H1 (cell line): ENCODE measurements at regions not wholly inside any gene's neighbourhood (a gene's known extent, or its start where the extent isn't known, plus 50 kb on each side); places are given as distances from the start of the nearest gene placed in this dataset.
"Not testable (repeated sequence)": the region's sequence is repeated elsewhere in the genome, so short reads cannot be mapped to it uniquely, and the experiment has no call there.

Source experiments
- CTCF ChIA-PET: fragments of 300-600 bp; sonication (Branson Sonifier 250); formaldehyde crosslinking; loops from one replicate; lab custom pipeline; 2021; ENCODE audit not compliant: partially characterized antibody; lab: Charles Lee
- POLR2A ChIA-PET: fragments of 300-600 bp; sonication (Branson Sonifier 250); formaldehyde crosslinking; loops from one replicate; lab custom pipeline; 2021; ENCODE audit warnings: inconsistent platforms; ENCODE audit not compliant: partially characterized antibody; lab: Charles Lee
- DNase-seq, 2 experiments: peaks; one replicate each; pipeline versions ENCODE4 v3.0.0 to v3.0.0-alpha.2; 2010 to 2022; ENCODE audit warnings: low spot score in 2 of 2, low read depth in 1 of 2, mixed read lengths in 1 of 2
- FAIRE-seq: peaks from 2 replicates; lab custom pipeline; 2011; peaks lifted over from hg19 to GRCh38; lab: Jason Lieb, UNC
- H2AFZ ChIP-seq: 2 replicates; pipeline ENCODE4 v1.8.1; 2012; ENCODE audit warnings: low read length, inconsistent platforms
- H2AK5ac ChIP-seq: 2 replicates; pipeline ENCODE4 v1.6.1; 2013; ENCODE audit warnings: low read depth, low read length
- H2BK120ac ChIP-seq: replicated peaks from 2 replicates; pipeline ENCODE3; 2013; ENCODE audit warnings: low read depth, low read length, inconsistent platforms
- H2BK12ac ChIP-seq: 2 replicates; pipeline ENCODE4 v1.6.1; 2013; ENCODE audit warnings: low read depth, low read length
- H2BK15ac ChIP-seq: 2 replicates; pipeline ENCODE4 v1.6.1; 2013; ENCODE audit warnings: low read length
- H2BK20ac ChIP-seq: 2 replicates; pipeline ENCODE4 v1.6.1; 2013; ENCODE audit warnings: low read length
- H2BK5ac ChIP-seq: 2 replicates; pipeline ENCODE4 v1.6.1; 2013; ENCODE audit warnings: low read depth, low read length
- H3K14ac ChIP-seq: 2 replicates; pipeline ENCODE4 v1.6.1; 2013; ENCODE audit warnings: inconsistent platforms; ENCODE audit not compliant: insufficient read length
- H3K18ac ChIP-seq: 2 replicates; pipeline ENCODE4 v1.6.1; 2013; ENCODE audit warnings: low read length; ENCODE audit errors: extremely low read depth
- H3K23ac ChIP-seq: 2 replicates; pipeline ENCODE4 v1.6.1; 2013; ENCODE audit warnings: inconsistent platforms; ENCODE audit not compliant: insufficient read length
- H3K23me2 ChIP-seq: 2 replicates; pipeline ENCODE4 v1.6.1; 2013; ENCODE audit warnings: low read depth, low read length
- H3K27ac ChIP-seq: 2 replicates; pipeline ENCODE4 v1.6.1; 2011; ENCODE audit warnings: low read depth, low read length, inconsistent platforms
- H3K27me3 ChIP-seq, 4 experiments: replicated peaks in 1 of 4; 1 replicate in 1 of 4; 2 replicates in 3 of 4; pipeline versions ENCODE4 v1.6.1 to v1.8.1; 2011 to 2013; ENCODE audit warnings: low read length in 3 of 4, mild to moderate bottlenecking in 3 of 4, inconsistent platforms in 2 of 4, mixed read lengths in 2 of 4, moderate library complexity in 1 of 4; ENCODE audit not compliant: control insufficient read depth in 3 of 4, insufficient read depth in 3 of 4; ENCODE audit errors: extremely low read depth in 1 of 4
- H3K36me3 ChIP-seq, 4 experiments: 2 replicates each; pipeline versions ENCODE4 v1.6.1 to v1.8.1; 2011 to 2013; ENCODE audit warnings: mild to moderate bottlenecking in 4 of 4, low read length in 3 of 4, moderate library complexity in 2 of 4, control low read depth in 1 of 4, inconsistent platforms in 1 of 4; ENCODE audit not compliant: insufficient read depth in 4 of 4, control insufficient read depth in 2 of 4
- H3K4ac ChIP-seq: replicated peaks from 2 replicates; pipeline ENCODE3; 2013; ENCODE audit warnings: low read length, low read depth, mixed read lengths, inconsistent platforms; ENCODE audit not compliant: insufficient read length
- H3K4me1 ChIP-seq, 4 experiments: replicated peaks in 1 of 4; 1 replicate in 1 of 4; 2 replicates in 3 of 4; pipeline versions ENCODE4 v1.6.1 to v1.8.1; 2011 to 2013; ENCODE audit warnings: low read length in 3 of 4, inconsistent platforms in 2 of 4, mixed read lengths in 1 of 4; ENCODE audit not compliant: insufficient read depth in 4 of 4, control insufficient read depth in 3 of 4
- H3K4me2 ChIP-seq, 2 experiments: 2 replicates each; pipeline versions ENCODE4 v1.6.1 to v1.8.1; 2011 to 2013; ENCODE audit warnings: low read depth in 2 of 2, low read length in 2 of 2, control low read depth in 1 of 2, inconsistent platforms in 1 of 2, mild to moderate bottlenecking in 1 of 2; ENCODE audit not compliant: insufficient read depth in 1 of 2
- H3K4me3 ChIP-seq, 4 experiments: fragments of 200-600, 300-600 bp in 1 of 4; sonication (generic), shearing (Covaris generic), sonication (Bioruptor Twin) in 1 of 4; 2 replicates each; pipeline versions ENCODE4 v1.5.1 to v1.8.1; 2011 to 2016; ENCODE audit warnings: low read length in 4 of 4, low read depth in 3 of 4, control low read depth in 2 of 4, inconsistent platforms in 2 of 4, mild to moderate bottlenecking in 2 of 4, mixed read lengths in 1 of 4, moderate library complexity in 1 of 4; ENCODE audit not compliant: insufficient read depth in 2 of 4; ENCODE audit errors: extremely low read depth in 1 of 4
- H3K56ac ChIP-seq: replicated peaks from 2 replicates; pipeline ENCODE3; 2013; ENCODE audit warnings: low read depth, mild to moderate bottlenecking, mixed read lengths, low read length, inconsistent platforms; ENCODE audit not compliant: insufficient read length
- H3K79me1 ChIP-seq: 2 replicates; pipeline ENCODE4 v1.6.1; 2013; ENCODE audit warnings: low read depth, low read length, control low read depth
- H3K79me2 ChIP-seq, 2 experiments: 2 replicates each; pipeline versions ENCODE4 v1.6.1 to v1.8.1; 2012 to 2013; ENCODE audit warnings: low read length in 2 of 2, mild to moderate bottlenecking in 2 of 2, inconsistent platforms in 1 of 2; ENCODE audit not compliant: insufficient read depth in 2 of 2, control insufficient read depth in 1 of 2
- H3K9ac ChIP-seq, 4 experiments: replicated peaks in 1 of 4; 1 replicate in 1 of 4; 2 replicates in 3 of 4; pipeline versions ENCODE4 v1.6.1 to v1.8.1; 2011 to 2013; ENCODE audit warnings: low read depth in 3 of 4, low read length in 3 of 4, control low read depth in 2 of 4, mild to moderate bottlenecking in 2 of 4, moderate library complexity in 2 of 4, inconsistent platforms in 1 of 4; ENCODE audit errors: extremely low read depth in 1 of 4
- H3K9me3 ChIP-seq, 2 experiments: 2 replicates each; pipeline versions ENCODE4 v1.6.1 to v1.8.1; 2012 to 2013; ENCODE audit warnings: mild to moderate bottlenecking in 2 of 2, moderate library complexity in 2 of 2, control low read depth in 1 of 2, inconsistent platforms in 1 of 2, low read depth in 1 of 2, low read length in 1 of 2, mixed read lengths in 1 of 2; ENCODE audit not compliant: insufficient read depth in 2 of 2
- H4K20me1 ChIP-seq, 2 experiments: replicated peaks in 1 of 2; 2 replicates each; pipeline versions ENCODE3 to v1.8.1; 2011 to 2013; ENCODE audit warnings: inconsistent platforms in 2 of 2, low read length in 2 of 2, mild to moderate bottlenecking in 1 of 2; ENCODE audit not compliant: insufficient read depth in 2 of 2, control insufficient read depth in 1 of 2
- H4K5ac ChIP-seq: 2 replicates; pipeline ENCODE4 v1.6.1; 2013; ENCODE audit warnings: low read length, low read depth, mixed read lengths, inconsistent platforms; ENCODE audit not compliant: insufficient read length
- H4K8ac ChIP-seq: 2 replicates; pipeline ENCODE4 v1.8.0; 2013; ENCODE audit warnings: mild to moderate bottlenecking, moderate library complexity, low read length, inconsistent platforms; ENCODE audit not compliant: insufficient read depth; ENCODE audit errors: extremely low read depth
- H4K91ac ChIP-seq: replicated peaks from 2 replicates; pipeline ENCODE3; 2013; ENCODE audit warnings: low read length, mixed read lengths, inconsistent platforms; ENCODE audit not compliant: insufficient read length
- WGBS, 2 experiments: shearing (Covaris generic) in 1 of 2; methylation state at CpG; one replicate each; pipeline versions ENCODE4 v1.1.6 to v1.1.7; 2013 to 2015; ENCODE audit warnings: low lambda C conversion rate in 2 of 2, mixed read lengths in 2 of 2, inconsistent platforms in 1 of 2, low coverage in 1 of 2, missing lambda C conversion rate in 1 of 2; ENCODE audit not compliant: insufficient replicate concordance in 2 of 2, insufficient coverage in 1 of 2, insufficient read length in 1 of 2; ENCODE audit errors: extremely low coverage in 1 of 2, missing lambda C conversion rate in 1 of 2; 5-methylcytosine and 5-hydroxymethylcytosine counted together

DNA sequence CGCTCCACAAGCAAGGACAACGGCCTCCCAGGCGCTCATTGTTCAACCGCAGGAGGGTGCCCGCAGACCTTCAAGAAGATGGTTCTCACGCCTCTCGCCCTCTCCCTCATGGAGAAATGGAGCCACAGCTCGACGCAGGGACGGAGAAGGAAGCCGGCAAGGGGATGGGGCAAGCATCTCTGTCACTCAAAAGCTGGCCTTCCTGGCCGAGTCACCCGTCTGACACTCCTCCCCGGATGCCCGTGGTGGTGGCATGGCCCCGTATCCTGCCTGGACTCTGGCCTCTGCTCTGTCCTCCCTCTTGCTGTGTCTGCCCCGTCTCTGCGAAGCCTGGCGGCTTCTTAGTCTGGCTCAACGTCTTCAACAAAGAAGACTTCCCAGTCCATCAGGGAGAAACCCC lies 1405.7 kb upstream of the PCDH10 start:
- H2BK15ac ChIP-seq, H2AK5ac ChIP-seq, H3K79me2 ChIP-seq, H3K4me2 ChIP-seq, POLR2A ChIA-PET, H2BK20ac ChIP-seq, H4K5ac ChIP-seq, H4K8ac ChIP-seq, CTCF ChIA-PET, DNase-seq, H3K27me3 ChIP-seq, H4K91ac ChIP-seq, H2BK12ac ChIP-seq, H3K18ac ChIP-seq, H2BK5ac ChIP-seq, H3K27ac ChIP-seq, H3K23ac ChIP-seq, H3K9ac ChIP-seq, H3K4me1 ChIP-seq, H4K20me1 ChIP-seq, H3K36me3 ChIP-seq, H3K79me1 ChIP-seq, H3K4me3 ChIP-seq, H2AFZ ChIP-seq, FAIRE-seq, H2BK120ac ChIP-seq, H3K4ac ChIP-seq, H3K56ac ChIP-seq, H3K14ac ChIP-seq, H3K23me2 ChIP-seq: not testable (repeated sequence)
- WGBS, 2 experiments = 94% methylated on average over 9 of the region's 20 CpGs; no CpG with 5 or more reads in 1 of the 2 experiments
- peaks cover 3 to 15% of the 10 kb centered on the region in 2 experiments; a peak in 3 of 4 replicates for H3K9me3 ChIP-seq

DNA sequence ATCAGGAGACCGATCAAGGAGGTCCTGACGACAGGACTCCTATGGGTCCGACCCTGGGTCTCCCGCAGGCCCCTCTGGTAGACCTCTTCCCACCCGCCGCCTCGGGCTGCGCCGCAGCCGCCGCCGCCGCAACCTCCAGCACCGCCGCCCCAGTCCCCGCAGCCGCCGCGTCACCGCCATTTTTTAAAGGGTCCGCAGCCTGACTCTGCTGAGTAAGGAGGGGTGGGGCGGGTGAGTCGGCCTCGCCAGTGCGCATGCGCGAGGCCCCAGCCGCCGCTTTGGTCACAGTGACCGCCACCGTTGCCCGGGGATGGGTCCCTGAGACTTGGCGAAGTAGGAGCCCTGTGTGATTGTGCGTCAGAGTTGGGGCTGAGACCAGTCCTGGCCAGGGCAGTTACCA lies 1401.9 kb upstream of the PCDH10 start:
- H3K27me3 ChIP-seq, POLR2A ChIA-PET, H3K23me2 ChIP-seq, H4K5ac ChIP-seq, H3K9ac ChIP-seq, H3K4me3 ChIP-seq, H3K36me3 ChIP-seq, H2BK15ac ChIP-seq, H3K23ac ChIP-seq, H3K4me1 ChIP-seq, H3K4ac ChIP-seq, H3K56ac ChIP-seq, H2AK5ac ChIP-seq, H2BK120ac ChIP-seq, DNase-seq, H3K14ac ChIP-seq, H2BK12ac ChIP-seq, H3K27ac ChIP-seq, H3K18ac ChIP-seq, H3K79me1 ChIP-seq, H2BK20ac ChIP-seq, H4K20me1 ChIP-seq, H4K91ac ChIP-seq, H3K4me2 ChIP-seq, CTCF ChIA-PET, H2BK5ac ChIP-seq, H3K79me2 ChIP-seq, H4K8ac ChIP-seq, H2AFZ ChIP-seq, FAIRE-seq: not testable (repeated sequence)
- peaks cover 5 to 27% of the 10 kb centered on the region in 2 experiments; a peak in 3 of 4 replicates for H3K9me3 ChIP-seq
- no CpG with 5 or more reads among the region's 34 CpGs for whole genome bisulfite sequencing, 2 experiments
